CD4-positive, alpha-beta memory T cell (primary cell): ENCODE measurements at regions not wholly inside any gene's neighbourhood (a gene's known extent, or its start where the extent isn't known, plus 50 kb on each side); places are given as distances from the start of the nearest gene placed in this dataset.

ENCODE experiments used
- CTCF ChIA-PET: fragments of 350-600 bp; sonication (Branson Sonifier 250); formaldehyde crosslinking; loops from one replicate; lab custom pipeline; 2021; ENCODE audit warnings: inconsistent platforms; ENCODE audit not compliant: partially characterized antibody; lab: Charles Lee
- POLR2A ChIA-PET: fragments of 350-600 bp; sonication (Branson Sonifier 250); formaldehyde crosslinking; loops from one replicate; lab custom pipeline; 2021; ENCODE audit not compliant: partially characterized antibody; lab: Charles Lee
- DNase-seq, 5 donors: peaks; one replicate each; pipeline versions ENCODE4 v3.0.0 to v3.0.0-alpha.2; 2020 to 2022; ENCODE audit warnings: mixed read lengths in 1 of 5
- H3K27ac ChIP-seq: one replicate; pipeline ENCODE4 v1.7.0; 2013; ENCODE audit warnings: low read depth, low read length
- H3K27me3 ChIP-seq: 2 replicates; pipeline ENCODE4 v1.7.0; 2013; ENCODE audit warnings: mild to moderate bottlenecking, low read length, moderate library complexity; ENCODE audit not compliant: insufficient read depth
- H3K36me3 ChIP-seq: 2 replicates; pipeline ENCODE4 v1.7.0; 2013; ENCODE audit warnings: mild to moderate bottlenecking, low read length, moderate library complexity; ENCODE audit not compliant: insufficient read depth
- H3K4me1 ChIP-seq: 2 replicates; pipeline ENCODE4 v1.7.0; 2013; ENCODE audit warnings: mild to moderate bottlenecking, low read length, moderate library complexity; ENCODE audit not compliant: insufficient read depth
- H3K4me3 ChIP-seq, 2 donors: one replicate each; pipeline ENCODE4 v1.7.0; 2013; ENCODE audit warnings: low read length in 2 of 2, mild to moderate bottlenecking in 1 of 2
- H3K9me3 ChIP-seq, 2 donors: one replicate each; pipeline ENCODE4 v1.7.0; 2013; ENCODE audit warnings: low read length in 2 of 2, control low read depth in 1 of 2; ENCODE audit not compliant: control insufficient read depth in 1 of 2
- H3K27ac Mint-ChIP-seq, 7 donors: one replicate each; pipeline ENCODE4 v1.8.0; 2020 to 2021; ENCODE audit warnings: mixed read lengths in 7 of 7, mild to moderate bottlenecking in 6 of 7, inconsistent platforms in 3 of 7, moderate library complexity in 3 of 7
- H3K27me3 Mint-ChIP-seq, 2 donors: one replicate each; pipeline ENCODE4 v1.8.0; 2020 to 2021; ENCODE audit warnings: mixed read lengths in 2 of 2
- H3K36me3 Mint-ChIP-seq, 2 donors: one replicate each; pipeline ENCODE4 v1.8.0; 2020 to 2021; ENCODE audit warnings: mixed read lengths in 2 of 2, inconsistent platforms in 1 of 2, mild to moderate bottlenecking in 1 of 2
- H3K4me1 Mint-ChIP-seq, 4 donors: one replicate each; pipeline ENCODE4 v1.8.0; 2020 to 2021; ENCODE audit warnings: mixed read lengths in 4 of 4, mild to moderate bottlenecking in 1 of 4
- H3K4me3 Mint-ChIP-seq, 8 donors: one replicate each; pipeline ENCODE4 v1.8.0; 2020 to 2021; ENCODE audit warnings: mixed read lengths in 8 of 8, mild to moderate bottlenecking in 7 of 8, moderate library complexity in 6 of 8, inconsistent platforms in 3 of 8
- H3K9me3 Mint-ChIP-seq, 8 donors: one replicate each; pipeline ENCODE4 v1.8.0; 2020 to 2021; ENCODE audit warnings: mixed read lengths in 8 of 8, mild to moderate bottlenecking in 5 of 8, inconsistent platforms in 3 of 8, moderate library complexity in 1 of 8
- intact Hi-C: fragments of 100-400 bp; cut with micrococcal nuclease; formaldehyde crosslinking; loops from one replicate; pipeline ENCODE4 v1.15.1; 2023

DNA sequence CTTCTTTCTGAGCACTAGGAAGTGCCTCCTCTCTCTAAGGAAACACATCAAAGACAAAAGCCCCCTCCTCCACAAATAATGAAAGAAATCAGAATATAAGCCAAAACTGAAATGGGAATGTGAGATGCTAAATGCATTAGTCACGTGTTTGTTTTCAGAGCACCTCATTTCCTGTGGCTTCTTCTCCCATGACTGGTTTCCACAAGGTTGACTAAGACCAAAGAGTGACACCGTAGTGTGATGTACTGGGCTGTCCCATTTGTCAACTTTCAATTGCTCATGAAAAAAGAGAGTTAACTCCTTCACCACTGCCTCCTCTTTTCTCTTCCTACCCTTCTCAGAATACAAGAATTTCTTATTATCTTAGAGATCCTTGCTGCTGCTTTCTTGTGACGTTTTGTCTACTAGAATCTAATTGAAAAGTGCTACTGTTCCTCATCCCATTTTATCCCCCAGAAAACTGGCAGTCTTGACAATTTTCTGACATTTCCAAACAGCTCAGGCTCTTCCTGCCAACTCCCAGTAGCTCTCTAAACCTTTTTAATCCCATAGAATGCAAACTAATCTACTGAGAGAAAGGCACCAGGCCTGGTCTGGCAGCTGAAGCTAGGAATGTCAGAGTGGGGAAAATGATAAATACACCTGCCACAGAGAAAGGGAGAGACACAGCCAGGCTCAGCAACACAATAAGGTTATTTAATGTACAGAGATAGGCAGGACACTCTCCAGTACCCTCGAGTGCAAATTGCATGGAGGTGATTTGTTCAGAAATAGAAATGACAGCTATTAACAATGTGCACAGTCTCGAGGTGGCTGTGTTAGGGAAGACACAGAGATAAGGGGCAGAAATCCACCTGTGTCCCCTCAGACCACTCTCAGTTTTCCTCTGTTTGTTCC lies 671.7 kb upstream of the NRSN1 start:
- peaks cover 0 to 12% (median 6%) of the 10 kb centered on the region in 8 donors for H3K9me3 Mint-ChIP-seq
- Histone ChIP-seq H3K27ac (no peak overlapping the region), H3K27me3 (no peaks in the 10 kb centered on the region), H3K4me1 (no peaks in the 10 kb centered on the region), H3K36me3 (no peaks in the 10 kb centered on the region), H3K9me3 (peaks cover 0 to 3% of the 10 kb centered on the region in 2 donors), H3K4me3 (no peak overlapping the region)
- intact Hi-C loops, result no loop called here
- no peaks in the 10 kb centered on the region for H3K27me3 Mint-ChIP-seq
- ChIA-PET POLR2A (no interaction called here), CTCF (no interaction called here)
- no peak for DNase-seq
- H3K36me3 Mint-ChIP-seq, result no peaks in the 10 kb centered on the region
- no peaks in the 10 kb centered on the region for H3K4me1 Mint-ChIP-seq
- H3K4me3 Mint-ChIP-seq, result no peak overlapping the region
- no peak overlapping the region for H3K27ac Mint-ChIP-seq

DNA sequence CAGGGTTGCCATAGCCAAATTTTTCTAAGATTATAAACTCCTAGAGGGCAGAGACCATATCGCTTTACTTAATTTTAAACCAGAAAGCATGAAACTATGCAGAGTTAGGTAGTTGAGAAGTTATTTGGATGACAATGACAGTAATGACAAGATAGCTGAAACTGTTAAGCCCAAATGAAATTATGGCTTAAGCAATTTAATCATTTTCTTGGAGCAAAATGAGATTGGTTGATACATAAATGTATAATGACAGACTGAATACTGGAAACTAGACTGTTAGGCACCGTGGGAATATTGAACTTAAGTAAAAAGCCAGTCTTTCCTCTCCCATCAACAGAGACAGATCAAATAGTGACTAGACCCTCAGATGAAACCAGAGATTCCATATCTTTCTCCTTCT lies 670.3 kb upstream of the NRSN1 start:
- no peak overlapping the region for H3K27ac Mint-ChIP-seq
- H3K4me1 Mint-ChIP-seq, result no peaks in the 10 kb centered on the region
- intact Hi-C loops, result no loop called here
- H3K9me3 ChIP-seq, result peaks cover 0 to 3% of the 10 kb centered on the region in 2 donors
- H3K36me3 ChIP-seq, result no peaks in the 10 kb centered on the region
- no peaks in the 10 kb centered on the region for H3K36me3 Mint-ChIP-seq
- DNase-seq, result no peak
- no peaks in the 10 kb centered on the region for H3K4me1 ChIP-seq
- H3K27ac ChIP-seq, result no peak overlapping the region
- H3K27me3 Mint-ChIP-seq, result no peaks in the 10 kb centered on the region
- H3K4me3 ChIP-seq, result no peak overlapping the region
- no peak overlapping the region for H3K4me3 Mint-ChIP-seq
- peaks cover 0 to 12% (median 7%) of the 10 kb centered on the region in 8 donors for H3K9me3 Mint-ChIP-seq
- CTCF ChIA-PET, result no interaction called here
- POLR2A ChIA-PET, result no interaction called here
- H3K27me3 ChIP-seq, result no peaks in the 10 kb centered on the region

- Histone ChIP-seq H3K9me3 (peaks cover 0 to 3% of the 10 kb centered on the region in 2 donors), H3K36me3 (no peaks in the 10 kb centered on the region), H3K27me3 (no peaks in the 10 kb centered on the region), H3K27ac (no peak overlapping the region), H3K4me3 (no peak overlapping the region), H3K4me1 (no peaks in the 10 kb centered on the region)
- H3K27me3 Mint-ChIP-seq, result no peaks in the 10 kb centered on the region
- H3K27ac Mint-ChIP-seq, result no peak overlapping the region
- intact Hi-C loops, result no loop called here
- DNase-seq, result no peak
- ChIA-PET POLR2A (no interaction called here), CTCF (no interaction called here)
- H3K9me3 Mint-ChIP-seq, result peaks cover 0 to 12% (median 7%) of the 10 kb centered on the region in 8 donors
- no peaks in the 10 kb centered on the region for H3K36me3 Mint-ChIP-seq
- no peak overlapping the region for H3K4me3 Mint-ChIP-seq
- no peaks in the 10 kb centered on the region for H3K4me1 Mint-ChIP-seq
These were observed 669.6 kb upstream of the NRSN1 start for GRCh38 chr6:23456396-23456795.

DNA sequence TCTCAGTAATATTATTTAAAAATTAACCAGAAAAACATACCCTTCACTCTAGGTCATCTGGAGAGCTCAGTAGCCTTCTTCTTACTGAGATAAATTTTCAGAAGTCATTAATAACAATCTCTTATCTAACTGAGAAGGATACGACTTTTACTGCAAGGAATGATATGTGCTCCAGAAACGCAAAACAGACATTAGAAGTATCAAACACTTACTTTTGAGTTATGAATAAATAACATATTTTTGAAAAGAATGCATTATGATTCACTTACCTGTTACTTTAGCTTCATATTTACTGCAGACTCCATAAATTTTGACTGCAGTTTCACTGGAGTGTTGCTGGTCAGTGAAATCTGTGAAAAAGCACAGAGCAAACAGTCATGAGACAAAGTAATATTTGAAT lies 668.7 kb upstream of the NRSN1 start:
- H3K27ac ChIP-seq, result no peak overlapping the region
- Mint-ChIP-seq H3K27me3 (no peaks in the 10 kb centered on the region), H3K9me3 (peaks cover 0 to 9% (median 7%) of the 10 kb centered on the region in 8 donors), H3K4me1 (no peaks in the 10 kb centered on the region), H3K4me3 (no peak overlapping the region), H3K36me3 (no peaks in the 10 kb centered on the region), H3K27ac (no peak overlapping the region)
- ChIA-PET CTCF (no interaction called here), POLR2A (no interaction called here)
- intact Hi-C loops, result no loop called here
- no peaks in the 10 kb centered on the region for H3K27me3 ChIP-seq
- H3K4me1 ChIP-seq, result no peaks in the 10 kb centered on the region
- no peak for DNase-seq
- H3K4me3 ChIP-seq, result no peak overlapping the region
- no peaks in the 10 kb centered on the region for H3K36me3 ChIP-seq
- peaks cover 0 to 3% of the 10 kb centered on the region in 2 donors for H3K9me3 ChIP-seq

DNA sequence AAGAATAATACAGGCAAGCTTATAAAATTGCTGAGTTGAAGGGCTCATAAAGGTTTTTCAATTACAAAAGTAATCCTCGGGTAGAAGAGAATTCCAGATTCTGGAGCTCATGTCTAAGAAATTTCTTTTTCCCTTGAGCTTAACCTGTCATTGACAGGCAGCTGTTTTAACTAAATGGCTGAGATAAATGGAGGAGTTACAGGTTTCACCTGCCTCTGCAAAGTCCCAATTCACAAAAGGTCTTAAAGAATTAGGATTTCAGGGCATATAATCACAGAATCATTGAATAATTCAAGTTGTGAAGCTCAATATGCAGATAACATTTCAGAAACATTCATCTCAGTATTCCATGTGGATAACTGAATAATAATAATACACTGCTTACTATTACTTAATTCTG lies 660.1 kb upstream of the NRSN1 start:
- peaks cover 0 to 11% (median 5%) of the 10 kb centered on the region in 8 donors for H3K9me3 Mint-ChIP-seq
- intact Hi-C loops, result no loop called here
- H3K27ac ChIP-seq, result no peak overlapping the region
- H3K27ac Mint-ChIP-seq, result no peak overlapping the region
- H3K4me3 Mint-ChIP-seq, result no peak overlapping the region
- POLR2A ChIA-PET, result no interaction called here
- H3K27me3 Mint-ChIP-seq, result no peaks in the 10 kb centered on the region
- no peak for DNase-seq
- H3K9me3 ChIP-seq, result no peaks in the 10 kb centered on the region
- no peak overlapping the region for H3K4me3 ChIP-seq
- no peaks in the 10 kb centered on the region for H3K4me1 ChIP-seq
- no peaks in the 10 kb centered on the region for H3K4me1 Mint-ChIP-seq
- no peaks in the 10 kb centered on the region for H3K27me3 ChIP-seq
- H3K36me3 Mint-ChIP-seq, result no peaks in the 10 kb centered on the region
- no peaks in the 10 kb centered on the region for H3K36me3 ChIP-seq
- CTCF ChIA-PET, result no interaction called here

DNA sequence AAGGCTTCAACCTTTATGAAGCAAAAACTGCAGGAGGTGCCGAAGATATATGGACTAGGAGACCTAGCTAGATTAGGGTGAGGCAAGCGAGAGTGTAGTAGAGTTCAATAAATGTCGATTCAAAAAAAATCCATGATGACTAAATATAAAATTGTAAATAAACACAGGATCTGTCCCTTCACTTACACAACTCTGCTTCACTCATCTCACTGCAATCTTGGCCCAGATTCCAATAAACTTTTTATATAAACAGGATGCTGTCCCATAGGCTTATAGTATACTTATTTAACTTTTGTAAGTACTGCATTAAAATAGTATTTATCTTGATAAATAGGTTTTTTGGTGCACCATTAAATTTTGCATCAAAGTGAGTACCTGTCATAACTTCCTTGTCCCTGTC lies 648.4 kb upstream of the NRSN1 start:
- H3K36me3 ChIP-seq, result no peaks in the 10 kb centered on the region
- no peak overlapping the region for H3K27ac Mint-ChIP-seq
- ChIA-PET POLR2A (no interaction called here), CTCF (no interaction called here)
- no peaks in the 10 kb centered on the region for H3K27me3 Mint-ChIP-seq
- H3K4me3 Mint-ChIP-seq, result no peak overlapping the region
- H3K36me3 Mint-ChIP-seq, result no peaks in the 10 kb centered on the region
- H3K4me3 ChIP-seq, result no peak overlapping the region
- H3K4me1 Mint-ChIP-seq, result no peaks in the 10 kb centered on the region
- no peaks in the 10 kb centered on the region for H3K27me3 ChIP-seq
- no peaks in the 10 kb centered on the region for H3K4me1 ChIP-seq
- no peak overlapping the region for H3K27ac ChIP-seq
- peaks cover 4 to 15% (median 6%) of the 10 kb centered on the region in 8 donors for H3K9me3 Mint-ChIP-seq
- intact Hi-C loops, result no loop called here
- no peak for DNase-seq
- H3K9me3 ChIP-seq, result no peaks in the 10 kb centered on the region

GRCh38 chr6:23478312-23478711 lies 647.7 kb upstream of the NRSN1 start:
- Mint-ChIP-seq H3K9me3 (peaks cover 4 to 12% (median 6%) of the 10 kb centered on the region in 8 donors), H3K36me3 (no peaks in the 10 kb centered on the region), H3K4me3 (no peak overlapping the region), H3K27ac (no peak overlapping the region), H3K4me1 (no peaks in the 10 kb centered on the region), H3K27me3 (no peaks in the 10 kb centered on the region)
- Histone ChIP-seq H3K27me3 (no peaks in the 10 kb centered on the region), H3K9me3 (no peaks in the 10 kb centered on the region), H3K4me1 (no peaks in the 10 kb centered on the region), H3K27ac (no peak overlapping the region), H3K36me3 (no peaks in the 10 kb centered on the region), H3K4me3 (no peak overlapping the region)
- ChIA-PET CTCF (no interaction called here), POLR2A (no interaction called here)
- DNase-seq, result no peak
- intact Hi-C loops, result no loop called here
